ENCODE measurements at regions not wholly inside any gene's neighbourhood (a gene's known extent, or its start where the extent isn't known, plus 50 kb on each side); places are given as distances from the start of the nearest gene placed in this dataset.
"Not testable (repeated sequence)": the region's sequence is repeated elsewhere in the genome, so short reads cannot be mapped to it uniquely, and the experiment has no call there.

GRCh38 chr9:3733527-3734262, 207.9 kb upstream of the RFX3 start:
- TF ChIP-seq, protein P1, sequence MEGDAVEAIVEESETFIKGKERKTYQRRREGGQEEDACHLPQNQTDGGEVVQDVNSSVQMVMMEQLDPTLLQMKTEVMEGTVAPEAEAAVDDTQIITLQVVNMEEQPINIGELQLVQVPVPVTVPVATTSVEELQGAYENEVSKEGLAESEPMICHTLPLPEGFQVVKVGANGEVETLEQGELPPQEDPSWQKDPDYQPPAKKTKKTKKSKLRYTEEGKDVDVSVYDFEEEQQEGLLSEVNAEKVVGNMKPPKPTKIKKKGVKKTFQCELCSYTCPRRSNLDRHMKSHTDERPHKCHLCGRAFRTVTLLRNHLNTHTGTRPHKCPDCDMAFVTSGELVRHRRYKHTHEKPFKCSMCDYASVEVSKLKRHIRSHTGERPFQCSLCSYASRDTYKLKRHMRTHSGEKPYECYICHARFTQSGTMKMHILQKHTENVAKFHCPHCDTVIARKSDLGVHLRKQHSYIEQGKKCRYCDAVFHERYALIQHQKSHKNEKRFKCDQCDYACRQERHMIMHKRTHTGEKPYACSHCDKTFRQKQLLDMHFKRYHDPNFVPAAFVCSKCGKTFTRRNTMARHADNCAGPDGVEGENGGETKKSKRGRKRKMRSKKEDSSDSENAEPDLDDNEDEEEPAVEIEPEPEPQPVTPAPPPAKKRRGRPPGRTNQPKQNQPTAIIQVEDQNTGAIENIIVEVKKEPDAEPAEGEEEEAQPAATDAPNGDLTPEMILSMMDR (IDR thresholded peaks at IDR 0.05), result not testable (repeated sequence)
- TF ChIP-seq POLR2A (IDR thresholded peaks at IDR 0.05), result not testable (repeated sequence)

Measured in lower leg skin (tissue), 3 donors.